ENCODE measurements at regions not wholly inside any gene's neighbourhood (a gene's known extent, or its start where the extent isn't known, plus 50 kb on each side); places are given as distances from the start of the nearest gene placed in this dataset.

DNA sequence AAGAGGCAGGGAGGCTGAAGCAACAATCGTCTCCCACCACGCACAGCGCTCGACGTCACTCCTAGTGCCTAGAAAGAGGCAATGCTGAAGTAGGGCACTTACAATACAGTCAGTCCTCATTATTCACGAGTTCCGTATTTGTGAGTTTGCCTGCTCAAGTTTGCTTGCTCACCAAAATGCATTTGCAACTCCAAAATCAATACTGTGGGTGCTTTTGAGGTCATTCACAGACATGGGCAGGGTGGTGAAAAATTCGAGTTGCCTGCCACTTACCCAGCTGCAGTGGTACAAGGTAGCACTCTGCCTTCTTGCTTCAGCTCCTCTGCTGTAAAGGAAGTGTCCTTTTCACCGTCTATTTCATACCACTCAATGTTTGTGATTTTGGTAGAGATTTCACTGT lies 113.7 kb upstream of the NCK2 start:
- no peak overlapping the region for H3K4me3 Mint-ChIP-seq
- Histone ChIP-seq H3K79me2 (ENCODE audit: control insufficient read depth, insufficient read depth, low read length) (no peaks in the 10 kb centered on the region), H2AFZ (ENCODE audit: insufficient read depth, low read depth, low read length, poor library complexity, severe bottlenecking) (no peak overlapping the region), H3K9ac (ENCODE audit: low read length) (no peak overlapping the region), H4K20me1 (ENCODE audit: control insufficient read depth, insufficient read depth, low read length, poor library complexity, severe bottlenecking) (no peaks in the 10 kb centered on the region), H3K4me2 (replicated peaks; ENCODE audit: low read depth, low read length, poor library complexity, severe bottlenecking) (no peak overlapping the region), H3K4me1 (ENCODE audit: control insufficient read depth in 2 of 2, insufficient read depth in 2 of 2, low read length in 2 of 2) (no peaks in the 10 kb centered on the region), H3K4me3 (ENCODE audit: control extremely low read depth in 1 of 5, extremely low read depth in 1 of 5, insufficient read depth in 1 of 5, low read depth in 2 of 5, low read length in 4 of 5) (no peak overlapping the region), H3K27me3 (replicated peaks in 1 of 4; ENCODE audit: control extremely low read depth in 1 of 4, control insufficient read depth in 3 of 4, insufficient read depth in 4 of 4, low read length in 3 of 4) (peaks cover 0 to 6% (median 1%) of the 10 kb centered on the region in 4 experiments), H3K36me3 (replicated peaks in 1 of 2; ENCODE audit: control extremely low read depth in 1 of 2, control insufficient read depth in 1 of 2, extremely low read depth in 1 of 2, insufficient read depth in 2 of 2, low read length in 1 of 2) (no peaks in the 10 kb centered on the region), H3K27ac (ENCODE audit: low read length in 2 of 2) (no peak overlapping the region), H3K9me3 (ENCODE audit: control extremely low read depth in 1 of 3, control insufficient read depth in 2 of 3, insufficient read depth in 1 of 3, low read length in 2 of 3) (no peaks in the 10 kb centered on the region)
- POLR2A ChIA-PET, result no interaction called here
- ATAC-seq (ENCODE audit: low read depth), result no peak
- intact Hi-C loops (cut with micrococcal nuclease), result no loop called here
- no peak overlapping the region for H3K27ac Mint-ChIP-seq
- peaks cover 23% of the 10 kb centered on the region for H3K27me3 Mint-ChIP-seq
- peaks cover 2% of the 10 kb centered on the region for H3K9me3 Mint-ChIP-seq (ENCODE audit: insufficient read depth)
- DNase-seq, result no peak
- CTCF ChIA-PET, result no interaction called here
- TF ChIP-seq, protein P1, sequence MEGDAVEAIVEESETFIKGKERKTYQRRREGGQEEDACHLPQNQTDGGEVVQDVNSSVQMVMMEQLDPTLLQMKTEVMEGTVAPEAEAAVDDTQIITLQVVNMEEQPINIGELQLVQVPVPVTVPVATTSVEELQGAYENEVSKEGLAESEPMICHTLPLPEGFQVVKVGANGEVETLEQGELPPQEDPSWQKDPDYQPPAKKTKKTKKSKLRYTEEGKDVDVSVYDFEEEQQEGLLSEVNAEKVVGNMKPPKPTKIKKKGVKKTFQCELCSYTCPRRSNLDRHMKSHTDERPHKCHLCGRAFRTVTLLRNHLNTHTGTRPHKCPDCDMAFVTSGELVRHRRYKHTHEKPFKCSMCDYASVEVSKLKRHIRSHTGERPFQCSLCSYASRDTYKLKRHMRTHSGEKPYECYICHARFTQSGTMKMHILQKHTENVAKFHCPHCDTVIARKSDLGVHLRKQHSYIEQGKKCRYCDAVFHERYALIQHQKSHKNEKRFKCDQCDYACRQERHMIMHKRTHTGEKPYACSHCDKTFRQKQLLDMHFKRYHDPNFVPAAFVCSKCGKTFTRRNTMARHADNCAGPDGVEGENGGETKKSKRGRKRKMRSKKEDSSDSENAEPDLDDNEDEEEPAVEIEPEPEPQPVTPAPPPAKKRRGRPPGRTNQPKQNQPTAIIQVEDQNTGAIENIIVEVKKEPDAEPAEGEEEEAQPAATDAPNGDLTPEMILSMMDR (IDR thresholded peaks at IDR 0.05), result no peak
- TF ChIP-seq EZH2 (IDR thresholded peaks at IDR 0.05; ENCODE audit: borderline replicate concordance, insufficient read depth, low read depth, low read length, poor library complexity, severe bottlenecking), result no peak
- 93% methylated on average over 7 of the region's 9 CpGs for WGBS (ENCODE audit: insufficient coverage)
- H3K4me1 Mint-ChIP-seq, result no peaks in the 10 kb centered on the region

DNA sequence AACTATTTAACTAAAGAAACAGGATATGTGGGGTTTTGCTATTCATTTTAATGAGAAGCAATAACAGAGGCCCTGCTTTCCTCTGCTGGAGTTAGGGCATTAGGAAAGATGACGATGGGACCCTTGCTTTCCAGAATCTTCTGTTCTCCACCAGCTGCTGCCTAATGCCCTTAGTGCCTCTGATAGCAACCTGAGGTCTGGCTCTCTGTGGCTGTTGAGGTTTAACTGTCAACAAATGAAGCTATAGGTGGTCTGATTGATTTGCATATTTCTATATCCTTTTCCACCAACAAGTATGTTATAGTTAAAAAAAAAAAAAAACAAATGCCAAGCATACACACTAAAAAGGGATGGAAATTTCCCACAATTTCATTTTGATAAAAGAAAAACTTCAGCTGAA lies 115.1 kb upstream of the NCK2 start:
- Histone ChIP-seq H3K4me2 (replicated peaks; ENCODE audit: low read depth, low read length, poor library complexity, severe bottlenecking) (no peak overlapping the region), H3K4me3 (ENCODE audit: control extremely low read depth in 1 of 5, extremely low read depth in 1 of 5, insufficient read depth in 1 of 5, low read depth in 2 of 5, low read length in 4 of 5) (no peak overlapping the region), H3K79me2 (ENCODE audit: control insufficient read depth, insufficient read depth, low read length) (no peaks in the 10 kb centered on the region), H2AFZ (ENCODE audit: insufficient read depth, low read depth, low read length, poor library complexity, severe bottlenecking) (no peak overlapping the region), H3K27me3 (replicated peaks in 1 of 4; ENCODE audit: control extremely low read depth in 1 of 4, control insufficient read depth in 3 of 4, insufficient read depth in 4 of 4, low read length in 3 of 4) (peaks cover 0 to 6% (median 1%) of the 10 kb centered on the region in 4 experiments), H3K9ac (ENCODE audit: low read length) (no peak overlapping the region), H3K4me1 (ENCODE audit: control insufficient read depth in 2 of 2, insufficient read depth in 2 of 2, low read length in 2 of 2) (no peaks in the 10 kb centered on the region), H4K20me1 (ENCODE audit: control insufficient read depth, insufficient read depth, low read length, poor library complexity, severe bottlenecking) (no peaks in the 10 kb centered on the region), H3K9me3 (ENCODE audit: control extremely low read depth in 1 of 3, control insufficient read depth in 2 of 3, insufficient read depth in 1 of 3, low read length in 2 of 3) (no peaks in the 10 kb centered on the region), H3K27ac (ENCODE audit: low read length in 2 of 2) (no peak overlapping the region), H3K36me3 (replicated peaks in 1 of 2; ENCODE audit: control extremely low read depth in 1 of 2, control insufficient read depth in 1 of 2, extremely low read depth in 1 of 2, insufficient read depth in 2 of 2, low read length in 1 of 2) (no peaks in the 10 kb centered on the region)
- ATAC-seq (ENCODE audit: low read depth) (no peak), DNase-seq (no peak)
- intact Hi-C loops (cut with micrococcal nuclease), result no loop called here
- ChIA-PET POLR2A (no interaction called here), CTCF (interaction anchor here (1.1 kb wide), 1 partner anchor 11 kb away, joined by 3 read pairs; no protein-coding TSS in a partner anchor)
- Mint-ChIP-seq H3K27me3 (peaks cover 29% of the 10 kb centered on the region), H3K4me1 (peaks cover 5% of the 10 kb centered on the region), H3K27ac (no peak overlapping the region), H3K4me3 (no peak overlapping the region), H3K9me3 (ENCODE audit: insufficient read depth) (peaks cover 2% of the 10 kb centered on the region)
- no CpG with 5 or more reads among the region's 1 CpG for WGBS (ENCODE audit: insufficient coverage)
- TF ChIP-seq, protein P1 (IDR thresholded peaks at IDR 0.05), result no peak
- TF ChIP-seq EZH2 (IDR thresholded peaks at IDR 0.05; ENCODE audit: borderline replicate concordance, insufficient read depth, low read depth, low read length, poor library complexity, severe bottlenecking), result no peak
